ENCODE measurements at regions not wholly inside any gene's neighbourhood (a gene's known extent, or its start where the extent isn't known, plus 50 kb on each side); places are given as distances from the start of the nearest gene placed in this dataset.

DNA sequence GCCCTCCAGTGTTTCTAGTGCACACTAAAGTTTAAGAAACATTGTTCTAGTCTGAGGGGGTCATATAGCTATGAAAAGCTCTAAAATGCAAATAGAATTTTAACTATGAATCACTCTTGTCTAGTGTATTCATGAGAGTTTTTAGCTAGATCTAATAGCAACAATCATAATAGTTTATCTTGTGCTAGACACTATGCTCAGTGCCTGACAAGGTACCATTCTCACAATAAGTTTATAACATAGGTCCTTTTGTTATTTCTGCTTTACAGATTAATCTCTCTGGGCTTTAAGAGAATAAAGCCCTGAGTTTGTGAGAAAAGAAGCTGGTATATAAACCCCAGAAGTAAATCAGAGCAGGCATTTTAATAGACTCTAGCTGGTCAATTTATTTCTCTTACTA, 2120.7 kb downstream of the MAT2B start:
- no peak for TF ChIP-seq POLR2A (IDR thresholded peaks at IDR 0.05)
- TF ChIP-seq CTCF (IDR thresholded peaks at IDR 0.05) = no peak
